Panc1 (cell line): ENCODE measurements at regions not wholly inside any gene's neighbourhood (a gene's known extent, or its start where the extent isn't known, plus 50 kb on each side); places are given as distances from the start of the nearest gene placed in this dataset.

Experiments used
- ATAC-seq: fragments of 200-7000 bp; cut with Tn5 transposase; 2 replicates; pipeline ENCODE4 v1.9.1; 2020; ENCODE audit warnings: mild to moderate bottlenecking, moderate library complexity
- BruUV-seq: library from RNA; stranded (reverse); fragments of 400-500 nt; replicated peaks from 2 replicates; lab custom pipeline; 2021; lab: Mats Ljungman, UMichigan
- CTCF ChIA-PET: fragments of 300-600 bp; sonication (Branson Sonifier 250); formaldehyde crosslinking; loops from one replicate; lab custom pipeline; 2022; ENCODE audit warnings: antibody characterized with exemption; lab: Charles Lee
- POLR2A ChIA-PET: fragments of 300-600 bp; sonication (Branson Sonifier 250); formaldehyde crosslinking; loops from one replicate; lab custom pipeline; 2022; ENCODE audit warnings: antibody characterized with exemption; lab: Charles Lee
- DNase-seq: peaks from one replicate; pipeline ENCODE4 v3.0.0-alpha.2; 2010; ENCODE audit warnings: low read depth, low spot score
- H3K27ac ChIP-seq: 2 replicates; pipeline ENCODE4 v1.5.1; 2011; ENCODE audit warnings: mild to moderate bottlenecking, low read length, inconsistent platforms
- H3K27me3 ChIP-seq: fragments of 200-500 bp; sonication (Bioruptor generic); 2 replicates; pipeline ENCODE4 v1.6.0; 2014; ENCODE audit warnings: low read length, inconsistent platforms; ENCODE audit not compliant: control insufficient read depth, insufficient read depth
- H3K36me3 ChIP-seq: fragments of 200-500 bp; sonication (Bioruptor generic); 2 replicates; pipeline ENCODE4 v1.5.1; 2014; ENCODE audit warnings: inconsistent platforms, mild to moderate bottlenecking, low read length, moderate library complexity; ENCODE audit not compliant: control insufficient read depth, insufficient read depth
- H3K4me1 ChIP-seq: 2 replicates; pipeline ENCODE4 v1.5.1; 2011; ENCODE audit warnings: inconsistent platforms, mild to moderate bottlenecking, low read length, moderate library complexity; ENCODE audit not compliant: control insufficient read depth, insufficient read depth
- H3K4me3 ChIP-seq, 2 experiments: 2 replicates each; pipeline ENCODE4 v1.5.1; 2011 to 2012; ENCODE audit warnings: low read depth in 2 of 2, low read length in 2 of 2, mild to moderate bottlenecking in 2 of 2, inconsistent platforms in 1 of 2, moderate library complexity in 1 of 2
- H3K9me3 ChIP-seq: fragments of 200-500 bp; sonication (Bioruptor generic); 2 replicates; pipeline ENCODE4 v1.5.1; 2014; ENCODE audit warnings: low read depth, mild to moderate bottlenecking, inconsistent platforms, low read length, moderate library complexity; ENCODE audit not compliant: control insufficient read depth, insufficient read depth
- CTCF ChIP-seq: fragments of 450-650 bp; IDR thresholded peaks from 2 replicates; pipeline ENCODE4 v1.5.1; 2017; ENCODE audit warnings: mild to moderate bottlenecking
- POLR2AphosphoS5 ChIP-seq: IDR thresholded peaks from 2 replicates; pipeline ENCODE4 v1.6.1; 2012; ENCODE audit warnings: mild to moderate bottlenecking, low read depth, low read length, moderate library complexity
- REST ChIP-seq, 2 experiments: IDR thresholded peaks; 2 replicates each; pipeline ENCODE4 v1.6.1; 2011 to 2012; ENCODE audit warnings: low read depth in 2 of 2, control low read depth in 1 of 2, low read length in 1 of 2, mild to moderate bottlenecking in 1 of 2, moderate library complexity in 1 of 2; ENCODE audit not compliant: insufficient read depth in 1 of 2
- TCF7L2 ChIP-seq: IDR thresholded peaks from 2 replicates; pipeline ENCODE4 v1.6.1; 2011; ENCODE audit warnings: mild to moderate bottlenecking, low read depth, low read length, inconsistent platforms
- in situ Hi-C: cut with HindIII; loops from 2 replicates; pipeline ENCODE4 v1.10.0; 2016; ENCODE audit warnings: low sequenced_read_pairs, low pct_unique_long_range_greater_than_20kb
- intact Hi-C: fragments of 100-400 bp; cut with micrococcal nuclease; formaldehyde crosslinking; loops from one replicate; pipeline ENCODE4 v1.10.0; 2022; ENCODE audit not compliant: unreplicated experiment

GRCh38 chr15:62697636-62698035 is 344.9 kb upstream of the TPM1 start:
- ChIA-PET CTCF (interaction anchor here (1.0 kb wide), 1 partner anchor 45 kb away, joined by 7 read pairs; no protein-coding TSS in a partner anchor), POLR2A (no interaction called here)
- H3K27me3 ChIP-seq: no peaks in the 10 kb centered on the region
- BruUV-seq: no TSS peak
- ATAC-seq (no peak), DNase-seq (no peak)
- H3K36me3 ChIP-seq: no peaks in the 10 kb centered on the region
- TF ChIP-seq TCF7L2 (no peak), REST (IDR thresholded peaks at IDR 0.05; ENCODE audit: insufficient read depth in 1 of 2, low read depth in 2 of 2, low read length in 1 of 2) (no peak), POLR2AphosphoS5 (no peak)
- intact Hi-C loops (no loop called here), in situ Hi-C loops (no loop called here)
- no peak overlapping the region for H3K4me3 ChIP-seq
- H3K27ac ChIP-seq: no peak overlapping the region
- H3K9me3 ChIP-seq: no peaks in the 10 kb centered on the region
- no peaks in the 10 kb centered on the region for H3K4me1 ChIP-seq

- no peak for ATAC-seq
- in situ Hi-C loops: no loop called here
Observed at GRCh38 chr15:62698646-62699045, 343.9 kb upstream of the TPM1 start.

More at GRCh38 chr15:62698646-62699045, 343.9 kb upstream of the TPM1 start:
- no peak overlapping the region for H3K27ac ChIP-seq
- no peaks in the 10 kb centered on the region for H3K27me3 ChIP-seq
- CTCF ChIA-PET: interaction anchor here (0.6 to 1.0 kb wide), 2 partner anchors 44 to 395 kb away, joined by 4 to 7 read pairs; no protein-coding TSS in a partner anchor
- no peaks in the 10 kb centered on the region for H3K36me3 ChIP-seq
- no peak for TF ChIP-seq CTCF
- no peak for TF ChIP-seq REST (IDR thresholded peaks at IDR 0.05; ENCODE audit: insufficient read depth in 1 of 2, low read depth in 2 of 2, low read length in 1 of 2)
- no peak for TF ChIP-seq POLR2AphosphoS5
- no peak overlapping the region for H3K4me3 ChIP-seq
- no peak for DNase-seq
- H3K9me3 ChIP-seq: no peaks in the 10 kb centered on the region
- no TSS peak for BruUV-seq
- POLR2A ChIA-PET: interaction anchor here (0.7 kb wide), 1 partner anchor 125 kb away, joined by 4 read pairs; no protein-coding TSS in a partner anchor
- intact Hi-C loops: no loop called here
- H3K4me1 ChIP-seq: no peaks in the 10 kb centered on the region
